H1 (cell line): ENCODE measurements at regions not wholly inside any gene's neighbourhood (a gene's known extent, or its start where the extent isn't known, plus 50 kb on each side); places are given as distances from the start of the nearest gene placed in this dataset.

Experiments used
- CTCF ChIA-PET: fragments of 300-600 bp; sonication (Branson Sonifier 250); formaldehyde crosslinking; loops from one replicate; lab custom pipeline; 2021; ENCODE audit not compliant: partially characterized antibody; lab: Charles Lee
- POLR2A ChIA-PET: fragments of 300-600 bp; sonication (Branson Sonifier 250); formaldehyde crosslinking; loops from one replicate; lab custom pipeline; 2021; ENCODE audit warnings: inconsistent platforms; ENCODE audit not compliant: partially characterized antibody; lab: Charles Lee
- DNase-seq, 2 experiments: peaks; one replicate each; pipeline versions ENCODE4 v3.0.0 to v3.0.0-alpha.2; 2010 to 2022; ENCODE audit warnings: low spot score in 2 of 2, low read depth in 1 of 2, mixed read lengths in 1 of 2
- FAIRE-seq: peaks from 2 replicates; lab custom pipeline; 2011; peaks lifted over from hg19 to GRCh38; lab: Jason Lieb, UNC
- H2AFZ ChIP-seq: 2 replicates; pipeline ENCODE4 v1.8.1; 2012; ENCODE audit warnings: low read length, inconsistent platforms
- H2AK5ac ChIP-seq: 2 replicates; pipeline ENCODE4 v1.6.1; 2013; ENCODE audit warnings: low read depth, low read length
- H2BK120ac ChIP-seq: replicated peaks from 2 replicates; pipeline ENCODE3; 2013; ENCODE audit warnings: low read depth, low read length, inconsistent platforms
- H2BK12ac ChIP-seq: 2 replicates; pipeline ENCODE4 v1.6.1; 2013; ENCODE audit warnings: low read depth, low read length
- H2BK15ac ChIP-seq: 2 replicates; pipeline ENCODE4 v1.6.1; 2013; ENCODE audit warnings: low read length
- H2BK20ac ChIP-seq: 2 replicates; pipeline ENCODE4 v1.6.1; 2013; ENCODE audit warnings: low read length
- H2BK5ac ChIP-seq: 2 replicates; pipeline ENCODE4 v1.6.1; 2013; ENCODE audit warnings: low read depth, low read length
- H3K14ac ChIP-seq: 2 replicates; pipeline ENCODE4 v1.6.1; 2013; ENCODE audit warnings: inconsistent platforms; ENCODE audit not compliant: insufficient read length
- H3K18ac ChIP-seq: 2 replicates; pipeline ENCODE4 v1.6.1; 2013; ENCODE audit warnings: low read length; ENCODE audit errors: extremely low read depth
- H3K23ac ChIP-seq: 2 replicates; pipeline ENCODE4 v1.6.1; 2013; ENCODE audit warnings: inconsistent platforms; ENCODE audit not compliant: insufficient read length
- H3K23me2 ChIP-seq: 2 replicates; pipeline ENCODE4 v1.6.1; 2013; ENCODE audit warnings: low read depth, low read length
- H3K27ac ChIP-seq: 2 replicates; pipeline ENCODE4 v1.6.1; 2011; ENCODE audit warnings: low read depth, low read length, inconsistent platforms
- H3K27me3 ChIP-seq, 4 experiments: replicated peaks in 1 of 4; 1 replicate in 1 of 4; 2 replicates in 3 of 4; pipeline versions ENCODE4 v1.6.1 to v1.8.1; 2011 to 2013; ENCODE audit warnings: low read length in 3 of 4, mild to moderate bottlenecking in 3 of 4, inconsistent platforms in 2 of 4, mixed read lengths in 2 of 4, moderate library complexity in 1 of 4; ENCODE audit not compliant: control insufficient read depth in 3 of 4, insufficient read depth in 3 of 4; ENCODE audit errors: extremely low read depth in 1 of 4
- H3K36me3 ChIP-seq, 4 experiments: 2 replicates each; pipeline versions ENCODE4 v1.6.1 to v1.8.1; 2011 to 2013; ENCODE audit warnings: mild to moderate bottlenecking in 4 of 4, low read length in 3 of 4, moderate library complexity in 2 of 4, control low read depth in 1 of 4, inconsistent platforms in 1 of 4; ENCODE audit not compliant: insufficient read depth in 4 of 4, control insufficient read depth in 2 of 4
- H3K4ac ChIP-seq: replicated peaks from 2 replicates; pipeline ENCODE3; 2013; ENCODE audit warnings: low read length, low read depth, mixed read lengths, inconsistent platforms; ENCODE audit not compliant: insufficient read length
- H3K4me1 ChIP-seq, 4 experiments: replicated peaks in 1 of 4; 1 replicate in 1 of 4; 2 replicates in 3 of 4; pipeline versions ENCODE4 v1.6.1 to v1.8.1; 2011 to 2013; ENCODE audit warnings: low read length in 3 of 4, inconsistent platforms in 2 of 4, mixed read lengths in 1 of 4; ENCODE audit not compliant: insufficient read depth in 4 of 4, control insufficient read depth in 3 of 4
- H3K4me2 ChIP-seq, 2 experiments: 2 replicates each; pipeline versions ENCODE4 v1.6.1 to v1.8.1; 2011 to 2013; ENCODE audit warnings: low read depth in 2 of 2, low read length in 2 of 2, control low read depth in 1 of 2, inconsistent platforms in 1 of 2, mild to moderate bottlenecking in 1 of 2; ENCODE audit not compliant: insufficient read depth in 1 of 2
- H3K4me3 ChIP-seq, 4 experiments: fragments of 200-600, 300-600 bp in 1 of 4; sonication (generic), shearing (Covaris generic), sonication (Bioruptor Twin) in 1 of 4; 2 replicates each; pipeline versions ENCODE4 v1.5.1 to v1.8.1; 2011 to 2016; ENCODE audit warnings: low read length in 4 of 4, low read depth in 3 of 4, control low read depth in 2 of 4, inconsistent platforms in 2 of 4, mild to moderate bottlenecking in 2 of 4, mixed read lengths in 1 of 4, moderate library complexity in 1 of 4; ENCODE audit not compliant: insufficient read depth in 2 of 4; ENCODE audit errors: extremely low read depth in 1 of 4
- H3K56ac ChIP-seq: replicated peaks from 2 replicates; pipeline ENCODE3; 2013; ENCODE audit warnings: low read depth, mild to moderate bottlenecking, mixed read lengths, low read length, inconsistent platforms; ENCODE audit not compliant: insufficient read length
- H3K79me1 ChIP-seq: 2 replicates; pipeline ENCODE4 v1.6.1; 2013; ENCODE audit warnings: low read depth, low read length, control low read depth
- H3K79me2 ChIP-seq, 2 experiments: 2 replicates each; pipeline versions ENCODE4 v1.6.1 to v1.8.1; 2012 to 2013; ENCODE audit warnings: low read length in 2 of 2, mild to moderate bottlenecking in 2 of 2, inconsistent platforms in 1 of 2; ENCODE audit not compliant: insufficient read depth in 2 of 2, control insufficient read depth in 1 of 2
- H3K9ac ChIP-seq, 4 experiments: replicated peaks in 1 of 4; 1 replicate in 1 of 4; 2 replicates in 3 of 4; pipeline versions ENCODE4 v1.6.1 to v1.8.1; 2011 to 2013; ENCODE audit warnings: low read depth in 3 of 4, low read length in 3 of 4, control low read depth in 2 of 4, mild to moderate bottlenecking in 2 of 4, moderate library complexity in 2 of 4, inconsistent platforms in 1 of 4; ENCODE audit errors: extremely low read depth in 1 of 4
- H3K9me3 ChIP-seq, 2 experiments: 2 replicates each; pipeline versions ENCODE4 v1.6.1 to v1.8.1; 2012 to 2013; ENCODE audit warnings: mild to moderate bottlenecking in 2 of 2, moderate library complexity in 2 of 2, control low read depth in 1 of 2, inconsistent platforms in 1 of 2, low read depth in 1 of 2, low read length in 1 of 2, mixed read lengths in 1 of 2; ENCODE audit not compliant: insufficient read depth in 2 of 2
- H4K20me1 ChIP-seq, 2 experiments: replicated peaks in 1 of 2; 2 replicates each; pipeline versions ENCODE3 to v1.8.1; 2011 to 2013; ENCODE audit warnings: inconsistent platforms in 2 of 2, low read length in 2 of 2, mild to moderate bottlenecking in 1 of 2; ENCODE audit not compliant: insufficient read depth in 2 of 2, control insufficient read depth in 1 of 2
- H4K5ac ChIP-seq: 2 replicates; pipeline ENCODE4 v1.6.1; 2013; ENCODE audit warnings: low read length, low read depth, mixed read lengths, inconsistent platforms; ENCODE audit not compliant: insufficient read length
- H4K8ac ChIP-seq: 2 replicates; pipeline ENCODE4 v1.8.0; 2013; ENCODE audit warnings: mild to moderate bottlenecking, moderate library complexity, low read length, inconsistent platforms; ENCODE audit not compliant: insufficient read depth; ENCODE audit errors: extremely low read depth
- H4K91ac ChIP-seq: replicated peaks from 2 replicates; pipeline ENCODE3; 2013; ENCODE audit warnings: low read length, mixed read lengths, inconsistent platforms; ENCODE audit not compliant: insufficient read length
- ATF3 ChIP-seq: IDR thresholded peaks from 2 replicates; pipeline ENCODE4 v1.6.1; 2011; ENCODE audit warnings: low read depth, mild to moderate bottlenecking, low read length; ENCODE audit not compliant: insufficient read depth
- BRCA1 ChIP-seq: IDR thresholded peaks from 2 replicates; pipeline ENCODE4 v1.6.1; 2012; ENCODE audit warnings: low read depth, low read length, improper control_type of control experiment
- CHD2 ChIP-seq: IDR thresholded peaks from 2 replicates; pipeline ENCODE4 v1.6.1; 2012; ENCODE audit warnings: low read length, improper control_type of control experiment
- E2F6 ChIP-seq: IDR thresholded peaks from 2 replicates; pipeline ENCODE4 v1.6.1; 2012; ENCODE audit warnings: inconsistent platforms
- GTF2F1 ChIP-seq: IDR thresholded peaks from 2 replicates; pipeline ENCODE4 v1.6.1; 2012; ENCODE audit warnings: low read depth, low read length, improper control_type of control experiment, borderline replicate concordance
- JUN ChIP-seq: IDR thresholded peaks from 2 replicates; pipeline ENCODE4 v1.6.1; 2011; ENCODE audit warnings: low read depth, mild to moderate bottlenecking, improper control_type of control experiment, low read length
- RAD21 ChIP-seq, 2 experiments: IDR thresholded peaks in 1 of 2; conservative IDR thresholded peaks in 1 of 2; 2 replicates each; pipeline ENCODE4 v1.6.1; 2011; ENCODE audit warnings: low read depth in 2 of 2, low read length in 2 of 2, improper control_type of control experiment in 1 of 2, inconsistent platforms in 1 of 2, mild to moderate bottlenecking in 1 of 2, moderate library complexity in 1 of 2
- TBP ChIP-seq: IDR thresholded peaks from 2 replicates; pipeline ENCODE4 v1.6.1; 2011; ENCODE audit warnings: low read depth, low read length, improper control_type of control experiment
- TCF12 ChIP-seq: IDR thresholded peaks from 2 replicates; pipeline ENCODE4 v1.6.1; 2011; ENCODE audit warnings: low read depth, mild to moderate bottlenecking, low read length
- TEAD4 ChIP-seq: IDR thresholded peaks from 2 replicates; pipeline ENCODE4 v1.6.1; 2012; ENCODE audit warnings: low read depth, low read length, inconsistent platforms, mixed read lengths
- WGBS, 2 experiments: shearing (Covaris generic) in 1 of 2; methylation state at CpG; one replicate each; pipeline versions ENCODE4 v1.1.6 to v1.1.7; 2013 to 2015; ENCODE audit warnings: low lambda C conversion rate in 2 of 2, mixed read lengths in 2 of 2, inconsistent platforms in 1 of 2, low coverage in 1 of 2, missing lambda C conversion rate in 1 of 2; ENCODE audit not compliant: insufficient replicate concordance in 2 of 2, insufficient coverage in 1 of 2, insufficient read length in 1 of 2; ENCODE audit errors: extremely low coverage in 1 of 2, missing lambda C conversion rate in 1 of 2; 5-methylcytosine and 5-hydroxymethylcytosine counted together

DNA sequence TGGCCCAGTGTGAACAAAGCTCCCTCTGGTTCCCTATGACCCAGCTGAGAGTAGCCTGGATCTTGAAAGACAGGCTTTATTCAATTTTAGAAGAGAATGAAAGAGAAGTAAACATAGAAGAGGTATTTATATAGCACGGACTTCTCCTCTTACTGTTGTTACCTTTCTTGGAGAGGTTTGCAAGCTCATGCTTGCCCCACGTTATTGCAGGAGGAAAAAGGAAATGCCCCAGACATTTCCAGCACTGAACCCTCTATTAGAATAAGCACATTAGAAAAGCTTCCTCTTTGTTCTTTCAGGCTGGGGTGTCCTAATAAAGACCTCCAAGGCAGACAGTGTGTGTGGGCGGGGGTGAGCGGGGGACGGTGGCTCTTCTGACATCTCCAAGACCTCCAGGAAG lies 98.7 kb upstream of the AGBL1 start:
- Histone ChIP-seq H4K20me1 (no peaks in the 10 kb centered on the region), H3K4ac (no peak overlapping the region), H2BK20ac (no peak overlapping the region), H4K5ac (no peak overlapping the region), H3K23me2 (no peaks in the 10 kb centered on the region), H4K8ac (no peak overlapping the region), H3K18ac (no peak overlapping the region), H2BK5ac (no peak overlapping the region), H3K4me2 (no peak overlapping the region), H3K9ac (no peak overlapping the region), H2BK120ac (no peak overlapping the region), H3K79me2 (no peaks in the 10 kb centered on the region), H3K27ac (no peak overlapping the region), H3K9me3 (peaks cover 0 to 7% of the 10 kb centered on the region in 2 experiments; a peak in 2 of 4 replicates), H3K4me3 (no peak overlapping the region), H2AK5ac (no peak overlapping the region), H3K56ac (no peak overlapping the region), H2BK15ac (no peak overlapping the region), H3K36me3 (no peaks in the 10 kb centered on the region), H2AFZ (no peak overlapping the region), H3K14ac (no peak overlapping the region), H2BK12ac (no peak overlapping the region), H4K91ac (no peak overlapping the region), H3K79me1 (no peaks in the 10 kb centered on the region), H3K27me3 (no peaks in the 10 kb centered on the region), H3K23ac (no peak overlapping the region), H3K4me1 (no peaks in the 10 kb centered on the region)
- ChIA-PET CTCF (interaction anchor here (0.6 to 1.3 kb wide), 5 partner anchors 15 to 130 kb away, joined by 3 read pairs; no protein-coding TSS in a partner anchor), POLR2A (no interaction called here)
- WGBS, 2 experiments, result 63% methylated on average over 2 of the region's 5 CpGs; no CpG with 5 or more reads in 1 of the 2 experiments
- FAIRE-seq (no peak), DNase-seq (no peak)
- TF ChIP-seq BRCA1, result no peak
- no peak for TF ChIP-seq GTF2F1
- TF ChIP-seq TCF12, result no peak
- no peak for TF ChIP-seq E2F6
- TF ChIP-seq TBP, result no peak
- no peak for TF ChIP-seq RAD21 (IDR thresholded peaks at IDR 0.05 in 1 of 2, conservative IDR thresholded peaks at IDR 0.05 in 1 of 2; ENCODE audit: low read depth in 2 of 2, low read length in 2 of 2)
- no peak for TF ChIP-seq TEAD4
- TF ChIP-seq ATF3, result no peak
- TF ChIP-seq CHD2, result no peak
- TF ChIP-seq JUN, result no peak
